ENCODE measurements at regions not wholly inside any gene's neighbourhood (a gene's known extent, or its start where the extent isn't known, plus 50 kb on each side); places are given as distances from the start of the nearest gene placed in this dataset.

- H3K9me3 ChIP-seq (ENCODE audit: control insufficient read depth in 2 of 3, insufficient read depth in 1 of 3, low read length in 3 of 3): no peaks in the 10 kb centered on the region
- no peak overlapping the region for H3K4me3 ChIP-seq (ENCODE audit: low read length in 3 of 3)
- no peak overlapping the region for H3K9ac ChIP-seq (ENCODE audit: low read length in 3 of 3)
- no peaks in the 10 kb centered on the region for H3K36me3 ChIP-seq (ENCODE audit: control insufficient read depth in 2 of 3, insufficient read depth in 3 of 3, low read length in 3 of 3)
- no peak overlapping the region for H3K27ac ChIP-seq (ENCODE audit: low read depth in 2 of 2, low read length in 2 of 2)
- H3K27me3 ChIP-seq (ENCODE audit: control insufficient read depth, insufficient read depth, low read length): no peaks in the 10 kb centered on the region
- no peaks in the 10 kb centered on the region for H3K4me1 ChIP-seq (ENCODE audit: control insufficient read depth in 2 of 3, insufficient read depth in 2 of 3, low read depth in 1 of 3, low read length in 3 of 3)
- intact Hi-C loops (cut with DNase I): no loop called here
- DNase-seq (peak in 1 of 5 donors; percentile 61), FAIRE-seq (no peak)
- TF ChIP-seq, protein P1, sequence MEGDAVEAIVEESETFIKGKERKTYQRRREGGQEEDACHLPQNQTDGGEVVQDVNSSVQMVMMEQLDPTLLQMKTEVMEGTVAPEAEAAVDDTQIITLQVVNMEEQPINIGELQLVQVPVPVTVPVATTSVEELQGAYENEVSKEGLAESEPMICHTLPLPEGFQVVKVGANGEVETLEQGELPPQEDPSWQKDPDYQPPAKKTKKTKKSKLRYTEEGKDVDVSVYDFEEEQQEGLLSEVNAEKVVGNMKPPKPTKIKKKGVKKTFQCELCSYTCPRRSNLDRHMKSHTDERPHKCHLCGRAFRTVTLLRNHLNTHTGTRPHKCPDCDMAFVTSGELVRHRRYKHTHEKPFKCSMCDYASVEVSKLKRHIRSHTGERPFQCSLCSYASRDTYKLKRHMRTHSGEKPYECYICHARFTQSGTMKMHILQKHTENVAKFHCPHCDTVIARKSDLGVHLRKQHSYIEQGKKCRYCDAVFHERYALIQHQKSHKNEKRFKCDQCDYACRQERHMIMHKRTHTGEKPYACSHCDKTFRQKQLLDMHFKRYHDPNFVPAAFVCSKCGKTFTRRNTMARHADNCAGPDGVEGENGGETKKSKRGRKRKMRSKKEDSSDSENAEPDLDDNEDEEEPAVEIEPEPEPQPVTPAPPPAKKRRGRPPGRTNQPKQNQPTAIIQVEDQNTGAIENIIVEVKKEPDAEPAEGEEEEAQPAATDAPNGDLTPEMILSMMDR (IDR thresholded peaks at IDR 0.05; ENCODE audit: borderline replicate concordance, extremely low read depth, insufficient read depth): no peak
Measured at GRCh38 chr2:195124391-195125079, 532.5 kb upstream of the SLC39A10 start.

DNA sequence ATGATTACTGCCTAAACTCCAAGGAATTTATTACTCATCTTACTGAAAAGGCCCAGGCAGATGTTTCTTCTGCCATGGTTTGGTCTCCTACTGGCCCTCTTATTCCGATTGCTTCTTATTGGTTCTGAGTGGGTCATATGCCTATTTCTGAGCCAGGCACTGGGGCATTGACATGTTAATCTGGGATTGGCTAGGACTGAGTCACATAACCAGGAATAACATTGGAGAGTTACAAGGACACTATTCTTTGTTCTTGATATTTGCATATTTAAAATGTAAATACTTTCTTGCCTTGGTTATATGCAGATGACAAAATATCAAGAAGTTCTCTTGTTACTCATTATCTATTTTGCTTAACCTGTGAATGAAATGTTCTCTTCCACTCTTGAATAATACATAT is 534.4 kb upstream of the SLC39A10 start:
- Histone ChIP-seq H3K4me1 (ENCODE audit: control insufficient read depth in 2 of 3, insufficient read depth in 2 of 3, low read depth in 1 of 3, low read length in 3 of 3) (no peaks in the 10 kb centered on the region), H3K27ac (ENCODE audit: low read depth in 2 of 2, low read length in 2 of 2) (no peak overlapping the region), H3K9ac (ENCODE audit: low read length in 3 of 3) (no peak overlapping the region), H3K4me3 (ENCODE audit: low read length in 3 of 3) (no peak overlapping the region), H3K9me3 (ENCODE audit: control insufficient read depth in 2 of 3, insufficient read depth in 1 of 3, low read length in 3 of 3) (no peaks in the 10 kb centered on the region), H3K27me3 (ENCODE audit: control insufficient read depth, insufficient read depth, low read length) (no peaks in the 10 kb centered on the region), H3K36me3 (ENCODE audit: control insufficient read depth in 2 of 3, insufficient read depth in 3 of 3, low read length in 3 of 3) (no peaks in the 10 kb centered on the region)
- TF ChIP-seq, protein P1 (IDR thresholded peaks at IDR 0.05; ENCODE audit: borderline replicate concordance, extremely low read depth, insufficient read depth): no peak
- intact Hi-C loops (cut with DNase I): no loop called here
- DNase-seq (no peak), FAIRE-seq (no peak)

GRCh38 chr2:195121341-195121740 is 535.7 kb upstream of the SLC39A10 start:
- Histone ChIP-seq H3K9me3 (ENCODE audit: control insufficient read depth in 2 of 3, insufficient read depth in 1 of 3, low read length in 3 of 3) (no peaks in the 10 kb centered on the region), H3K27ac (ENCODE audit: low read depth in 2 of 2, low read length in 2 of 2) (no peak overlapping the region), H3K4me1 (ENCODE audit: control insufficient read depth in 2 of 3, insufficient read depth in 2 of 3, low read depth in 1 of 3, low read length in 3 of 3) (no peaks in the 10 kb centered on the region), H3K4me3 (ENCODE audit: low read length in 3 of 3) (no peak overlapping the region), H3K36me3 (ENCODE audit: control insufficient read depth in 2 of 3, insufficient read depth in 3 of 3, low read length in 3 of 3) (no peaks in the 10 kb centered on the region), H3K9ac (ENCODE audit: low read length in 3 of 3) (no peak overlapping the region), H3K27me3 (ENCODE audit: control insufficient read depth, insufficient read depth, low read length) (no peaks in the 10 kb centered on the region)
- no peak for FAIRE-seq
- intact Hi-C loops (cut with DNase I): no loop called here
- TF ChIP-seq, protein P1 (IDR thresholded peaks at IDR 0.05; ENCODE audit: borderline replicate concordance, extremely low read depth, insufficient read depth): no peak
- DNase-seq: no peak

DNA sequence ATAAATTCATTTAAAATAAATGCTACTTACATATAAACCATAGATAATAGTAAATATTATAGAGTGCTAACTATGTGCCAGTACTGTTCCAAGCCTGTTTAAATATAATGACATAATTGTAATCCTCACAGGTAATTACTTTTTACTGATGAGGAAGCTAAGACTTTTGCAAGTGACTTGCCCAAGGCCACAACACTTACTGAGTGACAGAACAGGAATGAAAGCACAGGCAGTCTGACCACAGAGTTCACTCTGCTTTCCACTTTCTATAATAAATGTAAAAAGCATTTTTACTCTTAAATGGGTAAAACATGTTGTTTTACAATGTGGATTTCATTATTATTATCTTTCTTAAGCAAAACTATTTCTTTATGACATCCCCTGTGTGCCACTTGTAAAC is 537.8 kb upstream of the SLC39A10 start:
- Histone ChIP-seq H3K4me1 (ENCODE audit: control insufficient read depth in 2 of 3, insufficient read depth in 2 of 3, low read depth in 1 of 3, low read length in 3 of 3) (no peaks in the 10 kb centered on the region), H3K36me3 (ENCODE audit: control insufficient read depth in 2 of 3, insufficient read depth in 3 of 3, low read length in 3 of 3) (no peaks in the 10 kb centered on the region), H3K9me3 (ENCODE audit: control insufficient read depth in 2 of 3, insufficient read depth in 1 of 3, low read length in 3 of 3) (peaks cover 0 to 3% (median 0%) of the 10 kb centered on the region in 3 donors), H3K4me3 (ENCODE audit: low read length in 3 of 3) (no peak overlapping the region), H3K27ac (ENCODE audit: low read depth in 2 of 2, low read length in 2 of 2) (no peak overlapping the region), H3K27me3 (ENCODE audit: control insufficient read depth, insufficient read depth, low read length) (no peaks in the 10 kb centered on the region), H3K9ac (ENCODE audit: low read length in 3 of 3) (no peak overlapping the region)
- no peak for DNase-seq
- intact Hi-C loops (cut with DNase I): no loop called here
- FAIRE-seq: no peak
- TF ChIP-seq, protein P1 (IDR thresholded peaks at IDR 0.05; ENCODE audit: borderline replicate concordance, extremely low read depth, insufficient read depth): no peak
